ENCODE measurements at regions not wholly inside any gene's neighbourhood (a gene's known extent, or its start where the extent isn't known, plus 50 kb on each side); places are given as distances from the start of the nearest gene placed in this dataset.

DNA sequence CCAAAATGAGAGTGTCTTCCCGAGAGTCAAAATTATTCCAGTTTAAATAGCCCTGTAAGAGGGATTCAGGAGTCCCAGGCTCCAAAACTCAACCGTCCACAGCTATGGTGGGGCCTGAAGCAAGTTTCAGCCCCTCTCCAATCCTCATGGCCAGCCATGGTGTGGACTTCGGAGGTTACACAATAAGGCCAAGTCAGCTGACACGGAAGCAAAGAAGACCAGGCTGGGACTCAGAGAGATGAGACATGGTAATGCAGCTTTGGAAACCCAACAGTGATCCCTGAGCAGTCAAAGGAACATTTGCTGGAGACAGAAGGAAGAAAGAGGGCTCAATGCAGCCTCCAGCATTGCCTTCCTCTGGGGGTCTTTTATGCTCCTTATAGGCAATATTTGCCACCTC, 324.6 kb upstream of the TLE3 start:
- Histone ChIP-seq H3K79me2 (no peaks in the 10 kb centered on the region), H3K4me2 (ENCODE audit: low read length) (no peak overlapping the region), H2AFZ (no peak overlapping the region), H3K27ac (no peak overlapping the region), H3K27me3 (ENCODE audit: control insufficient read depth, insufficient read depth, low read length) (no peaks in the 10 kb centered on the region), H3K9me3 (ENCODE audit: control insufficient read depth, low read length) (no peaks in the 10 kb centered on the region), H3K4me3 (ENCODE audit: low read depth, low read length) (no peak overlapping the region), H3K9ac (no peak overlapping the region), H3K36me3 (ENCODE audit: control insufficient read depth, insufficient read depth, low read length) (no peaks in the 10 kb centered on the region), H3K4me1 (peaks cover 7% of the 10 kb centered on the region)
- TF ChIP-seq, protein P1, sequence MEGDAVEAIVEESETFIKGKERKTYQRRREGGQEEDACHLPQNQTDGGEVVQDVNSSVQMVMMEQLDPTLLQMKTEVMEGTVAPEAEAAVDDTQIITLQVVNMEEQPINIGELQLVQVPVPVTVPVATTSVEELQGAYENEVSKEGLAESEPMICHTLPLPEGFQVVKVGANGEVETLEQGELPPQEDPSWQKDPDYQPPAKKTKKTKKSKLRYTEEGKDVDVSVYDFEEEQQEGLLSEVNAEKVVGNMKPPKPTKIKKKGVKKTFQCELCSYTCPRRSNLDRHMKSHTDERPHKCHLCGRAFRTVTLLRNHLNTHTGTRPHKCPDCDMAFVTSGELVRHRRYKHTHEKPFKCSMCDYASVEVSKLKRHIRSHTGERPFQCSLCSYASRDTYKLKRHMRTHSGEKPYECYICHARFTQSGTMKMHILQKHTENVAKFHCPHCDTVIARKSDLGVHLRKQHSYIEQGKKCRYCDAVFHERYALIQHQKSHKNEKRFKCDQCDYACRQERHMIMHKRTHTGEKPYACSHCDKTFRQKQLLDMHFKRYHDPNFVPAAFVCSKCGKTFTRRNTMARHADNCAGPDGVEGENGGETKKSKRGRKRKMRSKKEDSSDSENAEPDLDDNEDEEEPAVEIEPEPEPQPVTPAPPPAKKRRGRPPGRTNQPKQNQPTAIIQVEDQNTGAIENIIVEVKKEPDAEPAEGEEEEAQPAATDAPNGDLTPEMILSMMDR (IDR thresholded peaks at IDR 0.05): no peak

DNA sequence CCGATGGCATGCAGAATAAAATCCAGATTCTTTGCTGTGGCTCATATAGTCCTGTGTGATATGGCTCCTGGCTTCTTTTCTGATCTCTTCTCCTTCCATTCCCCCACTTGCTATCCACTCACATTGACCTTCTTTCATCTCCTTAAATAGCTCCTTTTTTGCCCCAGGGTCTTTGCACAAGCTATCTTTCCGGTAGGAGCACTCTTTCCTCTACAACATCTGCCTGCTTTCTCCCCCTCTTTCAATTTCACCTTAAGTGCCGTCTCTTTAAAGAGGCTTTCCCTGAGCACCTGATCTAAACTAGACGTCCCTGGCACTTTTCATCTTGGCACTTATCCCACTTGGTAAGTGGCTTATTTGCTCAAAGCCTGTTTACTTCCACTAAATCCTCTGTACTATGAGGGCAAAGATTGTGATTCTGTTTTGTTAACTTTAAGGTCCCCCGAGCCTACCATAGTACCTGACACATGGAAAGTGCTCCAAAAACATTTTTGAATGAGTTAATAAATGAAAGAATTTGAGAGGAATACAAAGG, 323.3 kb upstream of the TLE3 start:
- H3K4me2 ChIP-seq (ENCODE audit: low read length): no peak overlapping the region
- H3K4me3 ChIP-seq (ENCODE audit: low read depth, low read length): no peak overlapping the region
- no peak overlapping the region for H2AFZ ChIP-seq
- H3K9me3 ChIP-seq (ENCODE audit: control insufficient read depth, low read length): no peaks in the 10 kb centered on the region
- H3K27me3 ChIP-seq (ENCODE audit: control insufficient read depth, insufficient read depth, low read length): no peaks in the 10 kb centered on the region
- no peaks in the 10 kb centered on the region for H3K36me3 ChIP-seq (ENCODE audit: control insufficient read depth, insufficient read depth, low read length)
- no peak overlapping the region for H3K27ac ChIP-seq
- no peak overlapping the region for H3K9ac ChIP-seq
- H3K79me2 ChIP-seq: no peaks in the 10 kb centered on the region
- H3K4me1 ChIP-seq: peaks cover 13% of the 10 kb centered on the region
- TF ChIP-seq, protein P1 (IDR thresholded peaks at IDR 0.05): no peak

DNA sequence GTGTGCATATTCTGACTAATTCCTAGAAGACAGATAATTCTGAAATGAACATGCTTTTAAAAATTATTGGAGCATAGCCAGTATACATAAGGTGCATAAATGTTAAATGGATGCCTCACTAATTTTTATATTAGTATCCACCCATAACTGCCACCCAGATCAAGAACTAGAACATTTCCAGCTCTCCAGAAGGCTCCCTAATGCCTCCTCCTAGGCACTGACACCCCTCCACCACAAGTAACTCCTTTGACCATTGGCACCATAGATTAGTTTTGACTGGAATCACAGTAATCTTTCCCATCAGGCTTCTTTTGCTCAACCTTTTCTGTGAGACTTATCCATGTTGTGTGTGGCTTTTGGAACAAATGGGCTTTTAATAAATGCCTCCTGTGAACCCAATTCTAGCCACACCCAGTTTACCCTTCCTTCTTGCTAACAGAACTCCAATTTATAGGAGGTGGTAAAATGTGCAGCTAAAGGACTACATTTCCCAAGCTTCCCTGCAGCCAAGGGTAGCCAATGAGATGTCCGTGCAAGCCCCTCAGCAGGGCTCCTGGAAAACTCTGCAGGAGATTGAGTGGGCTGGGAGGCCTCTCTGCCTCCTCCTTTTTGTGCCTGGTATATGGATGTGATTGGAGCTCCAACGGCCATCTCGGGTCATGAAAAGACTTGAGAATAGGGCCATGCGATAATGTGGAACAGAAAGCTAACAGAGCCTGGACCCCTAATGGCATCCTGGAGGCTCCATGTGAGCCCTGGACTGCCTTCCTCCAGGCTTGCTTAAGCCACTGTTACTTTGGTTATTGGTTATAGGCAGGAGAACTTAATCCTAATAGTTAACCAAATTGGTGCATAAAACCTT, 322.6 kb upstream of the TLE3 start:
- peaks cover 13% of the 10 kb centered on the region for H3K4me1 ChIP-seq
- H3K79me2 ChIP-seq: no peaks in the 10 kb centered on the region
- no peaks in the 10 kb centered on the region for H3K27me3 ChIP-seq (ENCODE audit: control insufficient read depth, insufficient read depth, low read length)
- no peaks in the 10 kb centered on the region for H3K36me3 ChIP-seq (ENCODE audit: control insufficient read depth, insufficient read depth, low read length)
- no peak overlapping the region for H2AFZ ChIP-seq
- TF ChIP-seq, protein P1 (IDR thresholded peaks at IDR 0.05): no peak
- no peak overlapping the region for H3K4me2 ChIP-seq (ENCODE audit: low read length)
- no peak overlapping the region for H3K4me3 ChIP-seq (ENCODE audit: low read depth, low read length)
- no peak overlapping the region for H3K9ac ChIP-seq
- no peak overlapping the region for H3K27ac ChIP-seq
- H3K9me3 ChIP-seq (ENCODE audit: control insufficient read depth, low read length): no peaks in the 10 kb centered on the region

DNA sequence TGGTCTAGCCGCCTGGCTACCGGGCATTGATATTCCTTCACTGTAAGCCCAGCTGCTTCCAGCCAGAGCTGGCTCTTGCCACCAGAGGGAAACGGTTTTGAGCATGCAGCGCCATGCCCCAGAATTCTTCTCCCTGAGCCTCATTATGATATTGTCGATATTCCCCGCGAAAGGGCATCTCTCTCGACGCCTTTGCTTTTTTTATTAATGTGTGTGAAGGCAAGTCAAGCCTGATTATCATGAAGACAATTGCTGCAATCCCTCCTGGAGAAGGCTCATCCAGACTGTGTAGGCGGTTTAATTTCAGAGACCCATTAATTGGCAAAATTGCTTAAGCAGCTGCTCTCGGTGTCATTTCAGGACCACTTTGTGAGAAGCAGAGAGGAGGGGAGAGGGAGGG, 321.2 kb upstream of the TLE3 start:
- H3K79me2 ChIP-seq: no peaks in the 10 kb centered on the region
- no peak overlapping the region for H3K27ac ChIP-seq
- TF ChIP-seq, protein P1 (IDR thresholded peaks at IDR 0.05): no peak
- no peak overlapping the region for H3K4me2 ChIP-seq (ENCODE audit: low read length)
- H3K4me3 ChIP-seq (ENCODE audit: low read depth, low read length): no peak overlapping the region
- H3K9me3 ChIP-seq (ENCODE audit: control insufficient read depth, low read length): no peaks in the 10 kb centered on the region
- no peaks in the 10 kb centered on the region for H3K27me3 ChIP-seq (ENCODE audit: control insufficient read depth, insufficient read depth, low read length)
- no peak overlapping the region for H2AFZ ChIP-seq
- peaks cover 13% of the 10 kb centered on the region for H3K4me1 ChIP-seq
- no peak overlapping the region for H3K9ac ChIP-seq
- no peaks in the 10 kb centered on the region for H3K36me3 ChIP-seq (ENCODE audit: control insufficient read depth, insufficient read depth, low read length)

All from parathyroid adenoma (tissue), 2 donors.